HL-60/S4 treated with retinoic acid at 250 ng/mL for 4 days and 3 days (cell line): ENCODE measurements at regions not wholly inside any gene's neighbourhood (a gene's known extent, or its start where the extent isn't known, plus 50 kb on each side); places are given as distances from the start of the nearest gene placed in this dataset.

Source experiments
- in situ Hi-C: fragments of 300-500 bp; cut with MboI; formaldehyde crosslinking; loops from 2 replicates; pipeline ENCODE4 v1.7.0; 2022; ENCODE audit warnings: low sequenced_read_pairs

- in situ Hi-C loops = no loop called here
Measured at GRCh38 chr4:10212400-10212799, 95.8 kb upstream of the WDR1 start.

- in situ Hi-C loops = no loop called here
Measured at GRCh38 chr4:10207116-10207515, 90.5 kb upstream of the WDR1 start.

GRCh38 chr4:10205223-10205622 is 88.6 kb upstream of the WDR1 start:
- in situ Hi-C loops = no loop called here

GRCh38 chr4:10204401-10205058 is 87.9 kb upstream of the WDR1 start:
- in situ Hi-C loops = no loop called here

- in situ Hi-C loops = no loop called here
Measured at GRCh38 chr4:10203851-10204250, 87.3 kb upstream of the WDR1 start.

- in situ Hi-C loops = no loop called here
Measured at GRCh38 chr4:10201381-10202223, 85.0 kb upstream of the WDR1 start.

- in situ Hi-C loops = no loop called here
Measured at GRCh38 chr4:10200869-10201268, 84.3 kb upstream of the WDR1 start.

GRCh38 chr4:10198365-10198764 is 81.8 kb upstream of the WDR1 start:
- in situ Hi-C loops = no loop called here

GRCh38 chr4:10197952-10198351 is 81.4 kb upstream of the WDR1 start:
- in situ Hi-C loops = no loop called here

- in situ Hi-C loops = no loop called here
Measured at GRCh38 chr4:10196191-10196590, 79.6 kb upstream of the WDR1 start.

GRCh38 chr4:10192331-10192730 is 75.7 kb upstream of the WDR1 start:
- in situ Hi-C loops = no loop called here

GRCh38 chr4:10188400-10189004 is 71.9 kb upstream of the WDR1 start:
- in situ Hi-C loops = no loop called here

GRCh38 chr4:10186228-10187214 is 69.9 kb upstream of the WDR1 start:
- in situ Hi-C loops = no loop called here

- in situ Hi-C loops = no loop called here
Measured at GRCh38 chr4:10185518-10186227, 69.1 kb upstream of the WDR1 start.

GRCh38 chr4:10184501-10184938 is 67.9 kb upstream of the WDR1 start:
- in situ Hi-C loops = no loop called here

- in situ Hi-C loops = no loop called here
Measured at GRCh38 chr4:10184041-10184440, 67.4 kb upstream of the WDR1 start.

GRCh38 chr4:10183462-10183861 is 66.9 kb upstream of the WDR1 start:
- in situ Hi-C loops = no loop called here

GRCh38 chr4:10182446-10183424 is 66.1 kb upstream of the WDR1 start:
- in situ Hi-C loops = no loop called here
